GM21619 (cell line): ENCODE measurements at regions not wholly inside any gene's neighbourhood (a gene's known extent, or its start where the extent isn't known, plus 50 kb on each side); places are given as distances from the start of the nearest gene placed in this dataset.

Experiments used
- ATAC-seq: cut with Tn5 transposase; IDR thresholded peaks from one replicate; pipeline ENCODE4 v1.9.1; 2021; ENCODE audit not compliant: unreplicated experiment

DNA sequence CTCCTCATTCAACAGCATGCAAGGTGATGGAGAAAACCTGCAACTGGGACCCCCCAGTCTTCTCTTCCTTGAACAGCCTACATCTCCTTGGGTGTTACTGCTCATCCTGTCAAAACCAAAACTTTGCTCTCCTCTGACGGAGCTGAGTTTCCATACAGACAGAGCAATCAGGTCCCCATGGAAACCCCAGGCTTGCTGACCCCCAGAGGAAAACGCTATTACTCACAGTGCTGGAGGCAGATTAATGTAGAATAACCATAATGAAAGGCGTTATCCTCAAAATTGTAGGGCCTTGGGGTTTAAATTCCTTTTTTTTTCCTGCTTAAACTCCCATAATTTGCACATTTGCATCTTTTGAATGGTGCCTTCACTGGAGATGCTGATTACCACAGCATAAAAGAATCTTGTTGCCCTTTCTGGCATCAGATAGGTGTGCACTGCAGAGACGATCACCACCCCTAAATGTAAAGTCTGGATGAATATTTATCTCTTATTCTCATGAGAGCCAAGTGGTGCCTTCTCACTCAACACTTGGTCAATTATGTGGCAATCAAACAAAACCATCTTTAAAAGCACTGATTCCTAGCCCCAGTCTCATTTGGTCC lies 126.3 kb downstream of the MSX2 start:
- no peak for ATAC-seq

DNA sequence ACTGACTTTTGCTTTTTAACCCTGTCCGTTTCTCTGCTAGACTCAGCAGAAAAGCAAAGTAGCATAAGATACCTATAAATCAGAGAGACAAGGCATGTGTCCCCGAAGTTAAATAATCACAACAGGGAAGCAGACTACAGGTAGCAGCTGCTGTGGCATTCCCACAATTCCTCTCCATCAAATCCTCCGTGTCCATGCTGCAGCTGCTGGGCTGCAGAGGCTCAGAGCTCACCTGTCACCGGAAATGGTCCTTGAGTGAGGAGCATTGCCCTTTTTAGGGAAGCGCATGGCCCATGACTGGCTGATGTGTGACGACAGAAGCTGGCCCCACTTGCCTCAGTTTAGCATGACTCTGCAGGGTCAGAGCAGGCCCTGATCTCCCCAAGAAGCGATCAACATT lies 125.0 kb downstream of the MSX2 start:
- ATAC-seq = no peak

DNA sequence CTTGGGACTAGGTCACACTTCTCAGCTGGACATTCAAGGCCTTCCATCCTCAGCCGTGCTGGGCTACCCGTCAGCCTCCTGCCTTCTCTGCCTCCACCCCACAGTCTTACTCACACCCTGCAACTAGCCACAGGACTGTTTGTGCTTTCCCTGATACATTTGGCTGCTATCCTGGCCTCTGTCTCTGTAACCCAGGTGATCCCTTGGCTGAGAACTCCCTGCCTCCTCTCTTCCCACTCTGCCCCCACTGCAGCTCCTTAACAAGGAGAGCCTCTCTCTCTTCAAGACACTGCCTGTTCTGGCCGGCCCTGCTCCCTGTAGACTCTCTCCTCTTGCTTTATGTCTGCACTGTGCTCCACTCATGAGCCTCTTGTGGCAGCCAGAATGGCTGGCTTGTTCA lies 120.6 kb downstream of the MSX2 start:
- ATAC-seq = no peak

DNA sequence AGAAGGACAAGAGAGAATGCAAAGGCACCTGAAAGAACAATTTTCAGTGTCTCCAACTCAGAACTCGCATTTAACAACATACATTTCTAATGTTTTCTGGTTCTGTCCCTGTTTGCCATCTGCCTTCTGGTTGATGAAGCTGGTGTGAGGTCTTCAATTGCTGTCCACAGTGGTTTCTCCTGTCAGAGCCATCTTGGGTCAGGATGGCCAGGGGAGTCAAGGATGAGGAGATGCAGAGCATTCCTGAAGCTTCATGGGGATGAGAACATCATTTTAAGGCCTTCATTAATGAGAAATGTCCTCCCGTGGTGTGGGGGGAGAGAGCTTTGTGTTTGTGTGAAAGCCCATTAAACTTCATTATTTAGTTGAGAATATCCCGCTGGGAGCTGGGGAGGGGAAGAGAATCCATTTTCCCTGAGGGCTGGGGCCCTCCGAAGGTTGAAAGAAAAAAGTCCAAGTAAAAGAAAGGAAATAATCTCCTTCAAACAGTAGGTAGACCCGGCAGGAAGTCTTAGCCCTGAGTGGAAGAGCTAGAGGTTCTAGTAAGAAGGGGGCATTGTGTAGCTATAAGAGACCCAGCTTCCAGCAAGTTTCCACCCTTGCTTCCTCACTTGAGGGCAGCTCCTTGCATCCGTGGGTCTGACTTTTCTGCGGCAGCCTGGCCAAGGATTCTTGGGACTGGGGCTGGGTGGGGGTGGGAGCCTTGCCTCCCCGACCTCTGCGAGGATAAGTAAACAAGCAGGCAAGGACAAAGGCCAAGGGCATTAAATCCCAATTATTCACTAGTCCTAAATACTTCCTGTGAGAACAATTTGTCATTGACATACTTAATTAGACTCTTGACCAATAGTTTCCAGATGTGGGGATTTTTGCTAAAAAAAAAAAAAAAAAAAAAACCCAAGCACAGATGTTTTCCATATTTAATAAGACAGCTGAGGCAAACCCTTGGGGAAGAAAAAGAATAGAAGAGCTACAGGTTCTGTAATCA lies 119.2 kb downstream of the MSX2 start:
- no peak for ATAC-seq

DNA sequence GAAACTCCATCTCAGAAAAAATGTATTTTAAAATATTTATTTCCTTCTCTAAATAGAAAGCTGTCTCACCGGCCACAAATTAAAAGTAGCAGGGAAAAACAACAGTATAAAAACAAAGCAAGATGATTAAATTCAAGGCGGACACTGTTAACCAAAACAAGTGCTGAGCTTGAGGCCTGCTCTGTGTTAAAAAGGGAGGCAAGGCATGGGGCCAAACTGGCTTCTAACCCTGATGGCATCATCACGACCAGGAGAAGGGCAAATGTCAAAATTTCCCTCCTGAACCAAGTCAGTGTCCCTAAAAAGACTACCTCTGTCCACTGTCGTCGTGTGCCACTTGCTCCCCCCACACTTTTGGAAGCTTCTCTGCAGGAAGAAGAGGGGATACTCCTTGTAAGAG lies 116.1 kb downstream of the MSX2 start:
- ATAC-seq = no peak

DNA sequence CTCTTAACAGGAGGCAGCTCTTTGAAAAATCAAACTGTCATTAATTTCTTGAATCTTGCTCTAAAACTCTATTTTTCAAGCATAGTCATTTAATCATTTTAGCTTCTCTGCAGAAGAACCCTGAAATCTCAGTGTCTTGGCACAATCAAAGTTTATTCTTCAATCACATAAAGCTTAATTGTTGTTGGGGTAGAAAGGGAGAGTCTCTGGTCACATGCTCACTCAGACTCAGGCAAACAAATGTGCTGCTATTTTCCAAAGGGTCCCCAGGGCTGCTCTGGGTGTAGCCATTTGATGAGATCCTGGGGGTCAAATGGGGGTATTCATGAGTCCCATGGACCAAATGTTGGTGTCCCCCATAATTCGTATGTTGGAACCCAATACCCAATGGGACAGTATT lies 114.8 kb downstream of the MSX2 start:
- no peak for ATAC-seq

DNA sequence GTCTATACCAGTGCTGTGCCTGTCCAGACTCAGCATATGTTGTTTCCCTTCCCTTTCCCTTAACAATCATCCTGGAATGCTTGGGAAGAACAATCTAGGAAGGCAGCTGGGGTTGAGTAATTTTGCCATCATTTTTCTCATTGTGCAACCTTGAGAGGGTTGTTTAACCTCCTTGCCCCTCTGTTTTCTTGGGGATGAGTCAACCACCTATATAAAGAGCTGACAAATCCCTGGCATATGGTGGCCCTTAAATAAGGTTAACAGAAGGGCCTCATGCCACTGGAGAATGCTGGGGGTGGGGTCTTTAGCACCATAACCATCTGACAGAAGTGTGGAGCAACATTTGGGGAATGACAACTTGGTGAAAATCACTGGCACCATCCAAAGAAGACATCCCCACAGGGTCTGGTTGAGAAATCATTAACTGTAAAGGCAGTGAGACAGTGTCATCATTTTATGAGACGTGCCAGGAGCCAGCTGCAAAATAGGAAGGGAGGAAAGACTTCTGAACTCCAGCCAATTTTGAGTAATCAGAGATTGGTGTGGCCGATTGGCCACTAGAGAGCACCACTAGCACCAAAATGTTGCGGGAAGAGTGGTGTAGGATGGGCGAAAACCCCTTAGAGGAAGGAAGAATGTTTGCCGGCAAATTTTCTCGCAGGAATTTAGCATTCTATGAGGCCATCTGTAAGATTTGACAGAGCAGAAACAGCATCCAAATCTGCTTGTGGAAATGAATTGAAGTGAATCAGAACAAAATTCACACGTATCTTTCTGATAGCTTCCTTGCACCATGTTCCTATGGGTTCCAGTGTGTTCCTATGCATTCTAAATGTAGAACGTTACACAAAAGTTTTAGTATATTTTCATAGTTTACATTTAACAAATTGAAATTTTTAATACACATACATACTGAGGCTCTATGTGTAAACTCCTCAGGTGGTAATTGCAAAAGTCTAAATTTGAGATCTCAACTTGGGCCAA lies 113.8 kb downstream of the MSX2 start:
- ATAC-seq = no peak

DNA sequence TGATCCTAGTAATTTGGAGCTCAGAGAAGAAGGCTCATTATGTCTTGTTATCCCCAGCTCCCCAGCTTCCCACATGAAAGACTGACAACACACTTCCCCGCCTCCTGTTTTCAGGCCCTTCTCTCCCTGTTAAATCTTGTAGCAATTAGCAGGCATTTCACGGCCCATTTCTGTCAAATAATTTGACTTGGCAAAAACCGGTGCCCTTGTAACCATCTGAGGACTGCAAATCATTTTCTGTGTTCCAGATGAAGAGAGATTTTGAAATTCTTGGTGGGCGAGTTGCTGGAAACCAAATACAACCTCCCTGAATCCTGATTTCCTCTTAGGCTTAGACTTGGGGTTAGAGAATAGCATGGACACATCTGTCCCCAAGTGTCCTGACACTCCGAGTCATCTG lies 109.7 kb downstream of the MSX2 start:
- no peak for ATAC-seq

DNA sequence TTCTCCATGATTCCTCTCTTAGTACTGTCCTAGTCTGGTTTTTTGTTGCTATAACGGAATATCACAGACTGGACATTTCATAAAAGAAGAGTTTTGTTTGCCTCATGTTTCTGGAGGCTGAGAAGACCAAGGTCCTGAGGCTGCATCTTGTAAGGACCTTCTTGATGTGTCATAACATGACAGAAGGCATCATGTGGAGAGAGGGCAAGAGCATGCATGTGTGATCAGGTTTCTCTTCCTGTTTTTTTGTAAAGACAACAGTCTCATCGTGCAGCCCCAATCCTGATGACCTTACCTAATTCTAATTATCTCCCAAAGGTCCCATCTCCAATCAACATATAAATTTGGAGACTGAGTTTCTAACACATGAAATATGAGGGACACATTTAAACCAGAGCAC lies 108.4 kb downstream of the MSX2 start:
- no peak for ATAC-seq

DNA sequence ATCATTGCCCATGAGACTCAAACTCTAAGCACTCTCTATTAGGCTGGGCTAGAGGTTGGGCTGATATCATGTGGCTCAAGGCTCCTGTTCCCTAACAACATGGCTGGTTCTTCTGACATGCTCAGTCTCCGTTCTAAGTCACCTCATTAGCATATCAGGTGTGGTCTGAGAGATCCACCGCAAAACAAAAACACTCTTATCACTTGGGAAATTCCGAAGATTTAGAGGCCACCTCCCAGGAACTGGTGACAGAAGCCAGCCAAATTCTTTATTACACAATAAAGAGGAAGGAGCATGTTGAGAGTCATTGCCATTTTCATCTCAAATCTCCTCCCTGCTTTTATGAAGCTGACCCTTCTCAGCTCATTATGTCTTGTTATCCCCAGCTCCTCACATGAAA lies 107.6 kb downstream of the MSX2 start:
- no peak for ATAC-seq

DNA sequence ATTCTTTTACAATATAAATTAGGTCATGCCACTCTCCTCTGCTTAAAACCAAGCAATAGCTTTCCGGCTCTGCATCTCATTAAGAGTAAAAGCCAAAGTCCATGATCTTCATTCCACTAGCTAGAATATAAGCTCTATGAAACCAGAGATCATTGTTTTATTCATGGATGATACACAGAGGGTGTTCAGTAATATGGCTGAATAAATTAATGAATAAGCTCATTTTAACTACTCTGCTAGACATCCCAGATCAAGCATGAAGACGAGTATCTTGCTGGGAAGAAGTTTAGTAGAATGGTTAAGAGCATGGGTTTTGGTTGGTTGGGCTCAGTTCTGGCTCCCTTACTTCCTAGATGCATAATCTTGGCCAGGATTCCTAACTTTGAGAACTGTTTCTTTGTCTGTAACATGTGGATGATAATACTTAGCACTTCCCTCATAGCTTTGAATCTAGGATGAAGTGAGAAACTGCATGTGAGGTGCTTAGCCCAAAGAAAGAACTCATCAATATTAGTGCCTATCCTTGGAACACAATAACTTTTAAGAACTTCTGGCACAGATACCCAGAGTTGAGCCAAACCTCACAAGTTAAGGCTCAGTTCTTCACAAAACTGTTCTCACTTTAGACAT lies 106.8 kb downstream of the MSX2 start:
- ATAC-seq = no peak

DNA sequence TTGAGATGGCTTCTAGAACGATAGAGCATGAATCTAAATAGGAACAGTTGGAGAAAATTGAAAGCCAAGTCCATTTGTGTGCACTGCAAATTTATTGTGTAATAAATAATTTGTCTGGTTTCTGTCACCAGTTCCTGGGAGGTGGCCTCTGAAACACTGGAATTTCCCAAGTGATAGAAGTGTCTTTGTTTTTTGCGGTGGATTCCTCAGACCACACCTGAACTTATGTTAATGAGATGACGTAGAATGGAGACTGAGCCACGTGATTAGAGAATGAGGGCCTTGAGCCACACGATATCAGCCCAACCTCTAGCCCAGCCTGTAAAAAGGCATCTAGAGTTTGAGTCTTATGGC lies 105.1 kb downstream of the MSX2 start:
- no peak for ATAC-seq

DNA sequence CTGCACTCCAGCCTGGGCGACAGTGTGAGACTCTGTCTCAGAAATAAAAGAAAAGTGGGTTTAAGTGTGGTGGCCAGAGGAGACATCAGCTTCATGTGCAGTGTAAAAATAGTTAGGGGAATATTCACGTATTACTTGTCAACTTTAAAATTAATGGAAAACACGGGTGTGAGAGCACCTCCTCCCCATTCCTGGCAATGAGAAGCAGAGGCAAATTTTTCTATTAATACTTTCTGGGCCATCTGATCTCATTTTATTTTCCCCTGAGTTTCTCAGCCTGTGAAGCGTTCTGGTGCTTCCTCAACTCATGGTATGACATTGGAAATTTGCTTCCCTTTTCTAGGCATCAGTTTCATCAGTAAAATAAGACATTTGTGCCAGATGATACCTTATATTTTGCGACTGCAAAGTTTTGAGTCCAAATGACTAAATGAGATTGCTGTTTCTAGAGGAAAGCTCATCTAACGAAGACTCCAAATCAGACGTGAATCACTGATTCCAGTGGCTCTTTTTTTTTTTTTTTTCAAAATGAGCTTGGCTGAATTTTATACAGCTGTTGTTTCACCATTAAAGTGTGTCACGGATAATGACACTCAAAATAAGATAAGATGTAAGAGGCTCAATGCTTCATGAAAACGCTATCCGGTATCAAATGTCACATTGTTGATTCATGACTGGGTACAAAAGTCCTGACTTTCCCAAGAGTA lies 104.6 kb downstream of the MSX2 start:
- no peak for ATAC-seq

DNA sequence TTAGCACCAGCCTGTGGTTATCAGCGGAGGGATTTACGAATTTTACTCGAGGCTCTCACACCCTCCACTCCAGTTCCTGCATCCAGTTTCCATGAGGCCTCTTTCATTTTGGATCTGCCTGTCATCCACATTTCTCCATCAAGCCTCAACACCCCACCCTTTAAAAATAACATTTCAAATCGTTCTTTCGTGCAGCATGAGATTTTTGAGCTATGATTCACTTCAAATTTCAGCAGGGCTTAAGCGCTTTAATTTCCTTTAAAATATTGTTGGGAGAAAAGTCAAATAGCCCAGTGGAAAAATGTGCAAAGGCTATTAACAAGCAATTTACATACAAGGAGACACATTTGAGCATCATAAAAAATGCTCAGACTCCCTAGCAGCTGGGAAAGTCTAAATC lies 103.2 kb downstream of the MSX2 start:
- ATAC-seq = no peak

DNA sequence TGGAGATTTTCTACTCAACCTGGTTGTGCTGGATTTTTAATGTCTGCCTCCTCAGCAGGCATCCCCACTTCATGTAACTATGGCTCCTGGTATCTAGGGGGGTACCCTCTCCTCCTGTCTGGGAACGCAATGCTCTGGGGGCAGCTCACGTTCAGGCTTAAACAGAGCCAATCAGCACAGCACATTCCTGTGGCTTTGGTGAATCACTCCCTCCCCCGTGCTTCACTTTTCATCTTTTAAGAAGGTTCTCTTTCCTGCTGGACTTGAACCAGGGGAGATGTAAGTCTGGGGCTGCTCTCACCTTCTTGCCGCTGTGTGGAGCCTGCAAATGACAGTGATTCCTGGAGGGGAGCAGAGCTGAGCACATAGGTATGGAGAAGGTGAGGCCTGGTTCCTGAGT lies 101.2 kb downstream of the MSX2 start:
- ATAC-seq = no peak

DNA sequence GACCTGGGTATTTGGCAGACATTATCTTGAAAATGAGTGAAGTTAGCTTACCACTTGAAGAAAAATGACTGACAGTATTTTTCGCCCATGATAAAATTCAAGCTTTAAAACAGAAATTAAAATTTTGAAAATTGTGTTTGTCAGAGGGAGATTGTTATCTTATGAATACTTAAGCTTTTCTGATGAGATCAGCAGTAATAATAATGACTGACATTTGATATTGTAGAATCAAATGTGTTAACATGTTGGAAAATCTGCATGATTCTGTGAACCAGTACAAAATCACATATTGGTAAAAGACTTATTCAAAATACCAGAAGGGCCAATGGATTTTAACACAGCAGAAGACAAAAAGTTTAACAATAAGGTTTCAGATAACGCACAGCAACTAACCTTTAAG lies 94.0 kb downstream of the MSX2 start:
- ATAC-seq = no peak

DNA sequence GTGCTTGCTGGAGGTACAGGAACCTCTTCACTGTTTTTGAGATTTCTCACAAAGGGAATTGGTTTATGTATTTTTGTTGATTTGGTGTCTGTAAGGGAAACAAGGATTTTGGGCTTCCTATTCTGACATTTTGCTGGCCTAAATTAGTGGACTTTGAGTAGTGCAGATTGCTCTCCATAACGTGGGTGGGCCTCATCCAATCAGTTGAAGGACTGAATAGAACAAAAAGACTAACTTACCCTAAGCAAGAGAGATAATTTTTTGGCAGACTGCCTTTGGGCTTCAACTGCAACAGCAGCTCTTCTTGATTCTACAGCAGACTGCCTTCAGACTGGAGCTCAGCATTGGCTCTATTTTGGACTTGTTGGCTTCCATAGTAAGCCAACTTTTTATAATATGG lies 93.2 kb downstream of the MSX2 start:
- no peak for ATAC-seq

DNA sequence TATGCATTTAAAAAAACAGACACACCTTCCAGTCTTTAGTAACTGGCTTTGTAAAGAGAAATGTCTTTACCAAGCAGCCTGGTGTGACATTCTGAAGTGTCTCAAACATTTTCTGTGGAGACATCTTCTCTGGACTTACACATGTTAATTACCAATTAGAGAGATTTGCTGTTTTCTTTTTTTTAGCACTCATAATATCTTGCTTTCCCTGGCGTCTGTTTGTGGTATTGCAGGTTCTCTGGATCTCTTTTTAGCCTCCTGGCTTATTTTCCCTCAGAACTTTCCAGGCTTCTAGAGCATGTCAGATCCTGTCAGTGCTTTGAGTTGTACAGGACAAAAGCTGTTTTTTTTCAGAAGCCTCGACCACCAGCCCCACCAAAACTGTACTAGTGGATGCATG lies 92.5 kb downstream of the MSX2 start:
- ATAC-seq = no peak

DNA sequence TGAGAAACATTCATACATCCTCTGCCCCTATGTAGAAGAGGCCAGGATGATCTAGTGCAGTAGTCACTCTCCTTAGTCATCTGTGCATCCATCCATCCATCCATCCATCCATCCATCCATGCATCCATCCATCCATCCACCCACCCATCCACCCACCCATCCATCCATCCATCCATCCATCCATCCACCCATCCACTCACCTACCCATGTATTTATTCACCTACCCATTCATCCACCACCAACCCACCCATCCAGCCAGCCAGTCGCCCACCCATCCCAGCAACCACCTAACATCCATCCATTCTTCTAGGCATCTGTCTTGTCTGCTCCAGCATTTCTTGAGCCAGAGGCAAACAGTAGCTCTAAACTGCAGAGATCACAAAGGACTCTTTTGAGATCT lies 87.1 kb downstream of the MSX2 start:
- no peak for ATAC-seq

DNA sequence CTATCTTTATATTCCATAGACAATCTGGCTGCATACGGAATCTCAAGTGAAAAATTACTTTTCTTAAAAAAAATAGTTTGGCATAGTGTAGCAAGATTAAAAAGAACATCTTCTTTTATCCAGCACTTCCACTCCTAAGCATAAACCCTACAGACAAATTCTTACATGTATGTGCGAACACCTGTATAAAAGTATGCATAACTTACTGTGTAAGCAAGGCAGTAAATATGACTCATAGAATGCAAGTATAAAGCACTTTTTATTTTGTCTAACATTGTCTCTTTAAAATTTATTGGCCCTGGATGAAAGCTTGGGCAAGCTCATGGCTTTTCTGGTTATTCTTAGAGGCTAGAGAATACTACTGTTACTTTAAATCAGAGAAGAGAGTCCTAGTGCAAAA lies 86.4 kb downstream of the MSX2 start:
- no peak for ATAC-seq
